Gastroesophageal sphincter (tissue), 3 donors: ENCODE measurements at regions not wholly inside any gene's neighbourhood (a gene's known extent, or its start where the extent isn't known, plus 50 kb on each side); places are given as distances from the start of the nearest gene placed in this dataset.

Experiments used
- EP300 ChIP-seq: sonication (generic); formaldehyde crosslinking; IDR thresholded peaks from one replicate; pipeline ENCODE4 v1.6.1; 2017; ENCODE audit warnings: antibody characterized with exemption, mild to moderate bottlenecking
- POLR2A ChIP-seq, 2 donors: fragments of 450-650 bp; IDR thresholded peaks; one replicate each; pipeline ENCODE4 v1.6.1; 2017; ENCODE audit warnings: antibody characterized with exemption in 2 of 2, mild to moderate bottlenecking in 2 of 2, moderate library complexity in 1 of 2
- POLR2AphosphoS5 ChIP-seq: sonication (generic); formaldehyde crosslinking; IDR thresholded peaks from one replicate; pipeline ENCODE4 v1.6.1; 2017; ENCODE audit warnings: antibody characterized with exemption
- TF ChIP-seq, protein P1 (sequence below), 4 experiments: fragments of 200-600 bp in 2 of 4; fragments of 450-650 bp in 2 of 4; sonication (generic) in 1 of 4; IDR thresholded peaks; one replicate each; pipeline ENCODE4 v1.5.1; 2017 to 2019; ENCODE audit warnings: antibody characterized with exemption in 4 of 4, mild to moderate bottlenecking in 2 of 4, moderate library complexity in 2 of 4

DNA sequence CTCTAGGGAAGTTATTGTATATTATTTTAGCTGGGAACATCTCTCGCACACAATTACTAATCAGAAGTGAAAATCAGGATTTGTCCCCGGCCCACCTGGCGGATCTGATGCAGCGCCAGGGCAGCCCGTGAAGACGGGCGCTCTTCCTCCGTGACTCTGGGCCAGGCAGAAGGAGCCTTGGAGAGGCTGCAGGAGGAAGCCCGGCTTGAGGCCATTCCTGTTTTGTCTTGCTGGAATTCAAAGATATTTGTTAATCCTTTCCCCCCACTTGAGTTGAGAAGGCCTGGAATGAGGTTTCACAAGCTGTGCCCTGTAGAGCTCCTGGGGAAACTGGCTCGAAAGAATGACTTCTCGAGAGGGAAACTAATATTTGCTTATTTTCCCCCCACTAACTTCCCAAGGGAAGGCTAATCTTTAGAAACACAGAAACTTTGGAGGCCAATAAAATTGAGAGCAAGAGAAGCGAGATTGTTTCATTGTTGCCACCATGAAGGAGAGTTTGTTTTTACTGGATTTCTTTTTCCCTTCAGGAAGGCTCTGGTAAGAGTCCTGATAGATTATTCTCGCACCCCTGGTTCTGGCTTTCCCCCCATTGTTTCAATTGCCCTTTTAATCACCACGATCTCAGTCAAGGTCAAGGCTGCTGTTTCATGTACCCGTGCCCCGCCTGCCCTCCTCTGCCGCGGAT is 92.8 kb upstream of the SEPTIN5 start:
- TF ChIP-seq, protein P1, sequence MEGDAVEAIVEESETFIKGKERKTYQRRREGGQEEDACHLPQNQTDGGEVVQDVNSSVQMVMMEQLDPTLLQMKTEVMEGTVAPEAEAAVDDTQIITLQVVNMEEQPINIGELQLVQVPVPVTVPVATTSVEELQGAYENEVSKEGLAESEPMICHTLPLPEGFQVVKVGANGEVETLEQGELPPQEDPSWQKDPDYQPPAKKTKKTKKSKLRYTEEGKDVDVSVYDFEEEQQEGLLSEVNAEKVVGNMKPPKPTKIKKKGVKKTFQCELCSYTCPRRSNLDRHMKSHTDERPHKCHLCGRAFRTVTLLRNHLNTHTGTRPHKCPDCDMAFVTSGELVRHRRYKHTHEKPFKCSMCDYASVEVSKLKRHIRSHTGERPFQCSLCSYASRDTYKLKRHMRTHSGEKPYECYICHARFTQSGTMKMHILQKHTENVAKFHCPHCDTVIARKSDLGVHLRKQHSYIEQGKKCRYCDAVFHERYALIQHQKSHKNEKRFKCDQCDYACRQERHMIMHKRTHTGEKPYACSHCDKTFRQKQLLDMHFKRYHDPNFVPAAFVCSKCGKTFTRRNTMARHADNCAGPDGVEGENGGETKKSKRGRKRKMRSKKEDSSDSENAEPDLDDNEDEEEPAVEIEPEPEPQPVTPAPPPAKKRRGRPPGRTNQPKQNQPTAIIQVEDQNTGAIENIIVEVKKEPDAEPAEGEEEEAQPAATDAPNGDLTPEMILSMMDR (IDR thresholded peaks at IDR 0.05): no peak
- TF ChIP-seq POLR2A (IDR thresholded peaks at IDR 0.05) (no peak), POLR2AphosphoS5 (no peak), EP300 (no peak)
